ENCODE measurements at regions not wholly inside any gene's neighbourhood (a gene's known extent, or its start where the extent isn't known, plus 50 kb on each side); places are given as distances from the start of the nearest gene placed in this dataset.

GRCh38 chr4:151911970-151912369, 151.2 kb upstream of the GATB start:
- FAIRE-seq (no peak), DNase-seq (ENCODE audit: insufficient read length, low spot score) (no peak)
- TF ChIP-seq SPI1 (IDR thresholded peaks at IDR 0.05; ENCODE audit: low read depth, low read length) (no peak), TAF1 (IDR thresholded peaks at IDR 0.05; ENCODE audit: low read depth, low read length) (no peak), PAX5 (IDR thresholded peaks at IDR 0.05; ENCODE audit: insufficient read depth, low read length, severe bottlenecking) (no peak), POLR2AphosphoS5 (IDR thresholded peaks at IDR 0.05; ENCODE audit: low read depth, low read length) (no peak), POU2F2 (IDR thresholded peaks at IDR 0.05; ENCODE audit: low read depth, low read length) (no peak), POLR2A (IDR thresholded peaks at IDR 0.05; ENCODE audit: low read depth, low read length) (no peak)

- DNase-seq (ENCODE audit: insufficient read length, low spot score) (no peak), FAIRE-seq (peak; percentile 84)
- TF ChIP-seq SPI1 (IDR thresholded peaks at IDR 0.05; ENCODE audit: low read depth, low read length) (peak; percentile 89), POLR2AphosphoS5 (IDR thresholded peaks at IDR 0.05; ENCODE audit: low read depth, low read length) (no peak), POLR2A (IDR thresholded peaks at IDR 0.05; ENCODE audit: low read depth, low read length) (no peak), TAF1 (IDR thresholded peaks at IDR 0.05; ENCODE audit: low read depth, low read length) (no peak)
Measured at GRCh38 chr4:151908734-151909497, 148.1 kb upstream of the GATB start.

- FAIRE-seq (no peak), DNase-seq (ENCODE audit: insufficient read length, low spot score) (no peak)
- no peak for TF ChIP-seq SPI1 (IDR thresholded peaks at IDR 0.05; ENCODE audit: low read depth, low read length)
Measured at GRCh38 chr4:151908201-151908600, 147.4 kb upstream of the GATB start.

GRCh38 chr4:151906438-151906837, 145.6 kb upstream of the GATB start:
- DNase-seq (ENCODE audit: insufficient read length, low spot score) (no peak), FAIRE-seq (no peak)
- no peak for TF ChIP-seq POU2F2 (IDR thresholded peaks at IDR 0.05; ENCODE audit: low read depth, low read length)
- no peak for TF ChIP-seq SPI1 (IDR thresholded peaks at IDR 0.05; ENCODE audit: low read depth, low read length)

GRCh38 chr4:151905197-151905596, 144.4 kb upstream of the GATB start:
- DNase-seq (ENCODE audit: insufficient read length, low spot score) (peak; percentile 10), FAIRE-seq (peak; percentile 50)

GRCh38 chr4:151901631-151902030, 140.8 kb upstream of the GATB start:
- no peak for DNase-seq (ENCODE audit: insufficient read length, low spot score)
- no peak for TF ChIP-seq POU2F2 (IDR thresholded peaks at IDR 0.05; ENCODE audit: low read depth, low read length)
- no peak for TF ChIP-seq PAX5 (IDR thresholded peaks at IDR 0.05; ENCODE audit: insufficient read depth, low read length, severe bottlenecking)
- TF ChIP-seq POLR2AphosphoS5 (IDR thresholded peaks at IDR 0.05; ENCODE audit: low read depth, low read length), result no peak
- no peak for TF ChIP-seq TAF1 (IDR thresholded peaks at IDR 0.05; ENCODE audit: low read depth, low read length)
- no peak for TF ChIP-seq SPI1 (IDR thresholded peaks at IDR 0.05; ENCODE audit: low read depth, low read length)
- TF ChIP-seq POLR2A (IDR thresholded peaks at IDR 0.05; ENCODE audit: low read depth, low read length), result no peak
- FAIRE-seq, result no peak

More at GRCh38 chr4:151905197-151905596, 144.4 kb upstream of the GATB start:
- TF ChIP-seq SPI1 (IDR thresholded peaks at IDR 0.05; ENCODE audit: low read depth, low read length) (peak; percentile 39; the same call in 1 of the 2 replicates), TAF1 (IDR thresholded peaks at IDR 0.05; ENCODE audit: low read depth, low read length) (no peak)

- FAIRE-seq (no peak), DNase-seq (ENCODE audit: insufficient read length, low spot score) (no peak)
- TF ChIP-seq POU2F2 (IDR thresholded peaks at IDR 0.05; ENCODE audit: low read depth, low read length), result no peak
- TF ChIP-seq POLR2AphosphoS5 (IDR thresholded peaks at IDR 0.05; ENCODE audit: low read depth, low read length), result no peak
- no peak for TF ChIP-seq PAX5 (IDR thresholded peaks at IDR 0.05; ENCODE audit: insufficient read depth, low read length, severe bottlenecking)
- TF ChIP-seq TAF1 (IDR thresholded peaks at IDR 0.05; ENCODE audit: low read depth, low read length), result no peak
- TF ChIP-seq SPI1 (IDR thresholded peaks at IDR 0.05; ENCODE audit: low read depth, low read length), result no peak
- no peak for TF ChIP-seq POLR2A (IDR thresholded peaks at IDR 0.05; ENCODE audit: low read depth, low read length)
Measured at GRCh38 chr4:151896880-151897279, 136.1 kb upstream of the GATB start.

GRCh38 chr4:151895671-151896070, 134.9 kb upstream of the GATB start:
- TF ChIP-seq PAX5 (IDR thresholded peaks at IDR 0.05; ENCODE audit: insufficient read depth, low read length, severe bottlenecking) (no peak), SPI1 (IDR thresholded peaks at IDR 0.05; ENCODE audit: low read depth, low read length) (no peak), POLR2A (IDR thresholded peaks at IDR 0.05; ENCODE audit: low read depth, low read length) (no peak), TAF1 (IDR thresholded peaks at IDR 0.05; ENCODE audit: low read depth, low read length) (no peak), POU2F2 (IDR thresholded peaks at IDR 0.05; ENCODE audit: low read depth, low read length) (no peak)
- FAIRE-seq (no peak), DNase-seq (ENCODE audit: insufficient read length, low spot score) (no peak)

- no peak for TF ChIP-seq PAX5 (IDR thresholded peaks at IDR 0.05; ENCODE audit: insufficient read depth, low read length, severe bottlenecking)
- TF ChIP-seq POLR2AphosphoS5 (IDR thresholded peaks at IDR 0.05; ENCODE audit: low read depth, low read length), result no peak
- no peak for TF ChIP-seq POU2F2 (IDR thresholded peaks at IDR 0.05; ENCODE audit: low read depth, low read length)
- TF ChIP-seq SPI1 (IDR thresholded peaks at IDR 0.05; ENCODE audit: low read depth, low read length), result no peak
- no peak for TF ChIP-seq TAF1 (IDR thresholded peaks at IDR 0.05; ENCODE audit: low read depth, low read length)
- no peak for TF ChIP-seq POLR2A (IDR thresholded peaks at IDR 0.05; ENCODE audit: low read depth, low read length)
- DNase-seq (ENCODE audit: insufficient read length, low spot score) (no peak), FAIRE-seq (no peak)
Measured at GRCh38 chr4:151894246-151894645, 133.4 kb upstream of the GATB start.

GRCh38 chr4:151888367-151888866, 127.6 kb upstream of the GATB start:
- no peak for TF ChIP-seq TAF1 (IDR thresholded peaks at IDR 0.05; ENCODE audit: low read depth, low read length)
- TF ChIP-seq POLR2A (IDR thresholded peaks at IDR 0.05; ENCODE audit: low read depth, low read length), result no peak
- TF ChIP-seq POLR2AphosphoS5 (IDR thresholded peaks at IDR 0.05; ENCODE audit: low read depth, low read length), result no peak
- TF ChIP-seq POU2F2 (IDR thresholded peaks at IDR 0.05; ENCODE audit: low read depth, low read length), result no peak
- TF ChIP-seq PAX5 (IDR thresholded peaks at IDR 0.05; ENCODE audit: insufficient read depth, low read length, severe bottlenecking), result no peak
- TF ChIP-seq SPI1 (IDR thresholded peaks at IDR 0.05; ENCODE audit: low read depth, low read length), result no peak
- peak; percentile 83 for FAIRE-seq
- no peak for DNase-seq (ENCODE audit: insufficient read length, low spot score)

Measured in GM12891 (cell line).